ENCODE measurements at regions not wholly inside any gene's neighbourhood (a gene's known extent, or its start where the extent isn't known, plus 50 kb on each side); places are given as distances from the start of the nearest gene placed in this dataset.

DNA sequence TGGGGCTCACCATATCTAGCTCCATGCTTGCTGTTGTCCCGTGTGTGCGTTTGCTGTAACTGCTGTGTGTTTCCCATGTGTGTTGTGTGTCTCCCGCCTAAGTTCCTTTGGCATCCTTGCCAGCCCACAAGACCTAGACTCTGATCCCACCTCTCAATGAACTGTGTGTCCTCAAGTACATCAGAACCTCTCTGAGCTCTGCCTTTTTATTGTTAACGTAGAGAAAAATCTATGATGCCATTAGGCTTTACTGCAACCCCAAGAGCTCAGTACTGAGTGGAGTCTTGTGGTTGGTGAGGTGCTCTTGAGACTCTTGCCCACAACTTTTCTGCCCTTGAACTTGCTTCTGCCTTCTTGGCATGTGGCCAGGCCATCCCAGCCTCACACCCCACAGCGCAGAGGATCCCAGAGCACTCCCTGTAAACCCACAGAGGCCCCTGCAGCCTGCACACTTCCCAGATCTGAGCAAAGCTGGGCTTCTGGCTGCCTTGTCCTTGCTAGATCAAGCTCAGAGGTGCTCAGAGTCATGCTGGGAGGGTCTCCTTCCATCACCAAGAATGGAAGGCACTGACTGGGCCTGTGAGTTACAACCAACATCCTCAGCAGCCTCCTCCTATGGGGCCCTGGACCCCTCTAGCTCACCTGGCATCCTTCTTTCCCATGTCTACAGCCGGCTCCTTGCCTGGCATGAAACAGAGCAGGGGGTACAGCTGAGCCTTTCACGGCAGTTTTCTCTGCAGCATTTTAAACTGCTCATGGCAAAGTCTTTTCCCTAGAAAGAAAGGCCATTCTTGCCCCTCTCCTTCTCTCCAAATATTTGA, 643.4 kb downstream of the ACTR3B start:
- TF ChIP-seq, protein P1, sequence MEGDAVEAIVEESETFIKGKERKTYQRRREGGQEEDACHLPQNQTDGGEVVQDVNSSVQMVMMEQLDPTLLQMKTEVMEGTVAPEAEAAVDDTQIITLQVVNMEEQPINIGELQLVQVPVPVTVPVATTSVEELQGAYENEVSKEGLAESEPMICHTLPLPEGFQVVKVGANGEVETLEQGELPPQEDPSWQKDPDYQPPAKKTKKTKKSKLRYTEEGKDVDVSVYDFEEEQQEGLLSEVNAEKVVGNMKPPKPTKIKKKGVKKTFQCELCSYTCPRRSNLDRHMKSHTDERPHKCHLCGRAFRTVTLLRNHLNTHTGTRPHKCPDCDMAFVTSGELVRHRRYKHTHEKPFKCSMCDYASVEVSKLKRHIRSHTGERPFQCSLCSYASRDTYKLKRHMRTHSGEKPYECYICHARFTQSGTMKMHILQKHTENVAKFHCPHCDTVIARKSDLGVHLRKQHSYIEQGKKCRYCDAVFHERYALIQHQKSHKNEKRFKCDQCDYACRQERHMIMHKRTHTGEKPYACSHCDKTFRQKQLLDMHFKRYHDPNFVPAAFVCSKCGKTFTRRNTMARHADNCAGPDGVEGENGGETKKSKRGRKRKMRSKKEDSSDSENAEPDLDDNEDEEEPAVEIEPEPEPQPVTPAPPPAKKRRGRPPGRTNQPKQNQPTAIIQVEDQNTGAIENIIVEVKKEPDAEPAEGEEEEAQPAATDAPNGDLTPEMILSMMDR (IDR thresholded peaks at IDR 0.05), result no peak
- TF ChIP-seq POLR2AphosphoS5 (IDR thresholded peaks at IDR 0.05) (no peak), POLR2A (IDR thresholded peaks at IDR 0.05) (no peak), EP300 (IDR thresholded peaks at IDR 0.05) (no peak)
